ENCODE measurements at regions not wholly inside any gene's neighbourhood (a gene's known extent, or its start where the extent isn't known, plus 50 kb on each side); places are given as distances from the start of the nearest gene placed in this dataset.
"Not testable (repeated sequence)": the region's sequence is repeated elsewhere in the genome, so short reads cannot be mapped to it uniquely, and the experiment has no call there.

GRCh38 chr15:35239693-35240092 is 154.6 kb upstream of the NANOGP8 start:
- H3K27ac ChIP-seq; H3K4me3 ChIP-seq; CTCF ChIA-PET; POLR2A ChIA-PET; H3K4me2 ChIP-seq; H3K9me3 ChIP-seq; DNase-seq (ENCODE audit: low read depth in 1 of 2, low spot score in 1 of 2); ATAC-seq; FAIRE-seq; H3K4me1 ChIP-seq: not testable (repeated sequence)
- 40% methylated on average over 6 of the region's 6 CpGs for WGBS (ENCODE audit: missing lambda C conversion rate)

DNA sequence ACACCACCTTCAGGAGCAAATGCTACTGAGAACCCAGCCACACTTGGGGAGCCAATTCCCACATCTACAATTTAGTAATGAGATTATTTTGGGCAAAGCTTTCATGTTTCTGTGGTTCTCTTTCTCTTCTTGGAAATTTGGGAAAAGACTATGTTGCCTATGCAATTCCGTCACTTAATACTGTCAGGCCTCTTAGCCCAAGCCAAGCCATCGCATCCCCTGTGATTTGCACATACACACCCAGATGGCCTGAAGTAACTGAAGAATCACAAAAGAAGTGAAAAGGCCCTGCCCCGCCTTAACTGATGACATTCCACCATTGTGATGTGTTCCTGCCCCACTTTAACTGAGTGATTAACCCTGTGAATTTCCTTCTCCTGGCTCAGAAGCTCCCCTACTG is 153.4 kb upstream of the NANOGP8 start:
- H3K4me2 ChIP-seq; H3K4me3 ChIP-seq; H3K27ac ChIP-seq; ATAC-seq; DNase-seq (ENCODE audit: low read depth in 1 of 2, low spot score in 1 of 2); CTCF ChIA-PET; POLR2A ChIA-PET; H3K9me3 ChIP-seq; FAIRE-seq; H3K4me1 ChIP-seq: not testable (repeated sequence)
- WGBS (ENCODE audit: missing lambda C conversion rate) = 76% methylated on average over 3 of the region's 3 CpGs

- WGBS (ENCODE audit: missing lambda C conversion rate) = 19% methylated on average over 3 of the region's 3 CpGs
- no peak for DNase-seq (ENCODE audit: low read depth in 1 of 2, low spot score in 1 of 2)
- H3K4me1 ChIP-seq = no peaks in the 10 kb centered on the region
- H3K4me3 ChIP-seq = no peak overlapping the region
- H3K27ac ChIP-seq = no peak overlapping the region
- no peak for ATAC-seq
- H3K9me3 ChIP-seq = 0 out of 3 replicates have a peak, but pooled peaks cover 4% of the 10 kb centered on the region
- no peak overlapping the region for H3K4me2 ChIP-seq
- POLR2A ChIA-PET = no interaction called here
- no peak for TF ChIP-seq JUNB (IDR thresholded peaks at IDR 0.05)
- TF ChIP-seq MAX (IDR thresholded peaks at IDR 0.05) = no peak
- TF ChIP-seq HEYL (CRISPR knock-in tag; IDR thresholded peaks at IDR 0.05) = no peak
- no peak for TF ChIP-seq TP53 (CRISPR knock-in tag; IDR thresholded peaks at IDR 0.05)
- no peak for TF ChIP-seq ESRRA (IDR thresholded peaks at IDR 0.05; ENCODE audit: borderline replicate concordance, low read length)
- TF ChIP-seq HOXB5 (CRISPR knock-in tag; IDR thresholded peaks at IDR 0.05) = no peak
- TF ChIP-seq KDM5A (IDR thresholded peaks at IDR 0.05) = no peak
- no peak for TF ChIP-seq CHD4 (IDR thresholded peaks at IDR 0.05; ENCODE audit: borderline replicate concordance)
- TF ChIP-seq ZNF302 (CRISPR knock-in tag; IDR thresholded peaks at IDR 0.05) = no peak
- no peak for TF ChIP-seq HOXA7 (CRISPR knock-in tag; IDR thresholded peaks at IDR 0.05)
- TF ChIP-seq, protein P1, sequence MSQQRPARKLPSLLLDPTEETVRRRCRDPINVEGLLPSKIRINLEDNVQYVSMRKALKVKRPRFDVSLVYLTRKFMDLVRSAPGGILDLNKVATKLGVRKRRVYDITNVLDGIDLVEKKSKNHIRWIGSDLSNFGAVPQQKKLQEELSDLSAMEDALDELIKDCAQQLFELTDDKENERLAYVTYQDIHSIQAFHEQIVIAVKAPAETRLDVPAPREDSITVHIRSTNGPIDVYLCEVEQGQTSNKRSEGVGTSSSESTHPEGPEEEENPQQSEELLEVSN (IDR thresholded peaks at IDR 0.05; ENCODE audit: borderline replicate concordance, low read depth) = no peak
- no peak for TF ChIP-seq FOSL2 (IDR thresholded peaks at IDR 0.05)
- no peak for TF ChIP-seq FOSL2 (CRISPR knock-in tag; IDR thresholded peaks at IDR 0.05)
- no peak for TF ChIP-seq HOXB13 (CRISPR knock-in tag; IDR thresholded peaks at IDR 0.05; ENCODE audit: low read depth)
- TF ChIP-seq SREBF2 (IDR thresholded peaks at IDR 0.05) = no peak
- TF ChIP-seq SMC3 (IDR thresholded peaks at IDR 0.05) = no peak
- no peak for TF ChIP-seq RCOR1 (IDR thresholded peaks at IDR 0.05; ENCODE audit: low read depth, low read length)
- no peak for TF ChIP-seq ZSCAN20 (CRISPR knock-in tag; IDR thresholded peaks at IDR 0.05)
- TF ChIP-seq BHLHE40 (IDR thresholded peaks at IDR 0.05; ENCODE audit: low read depth, low read length) = no peak
- CTCF ChIA-PET = interaction anchor here (0.9 kb wide), 1 partner anchor 20 kb away, joined by 3 read pairs; no protein-coding TSS in a partner anchor
- FAIRE-seq = peak; percentile 74
These were observed 144.0 kb upstream of the NANOGP8 start for GRCh38 chr15:35229085-35229484.

- POLR2A ChIA-PET = no interaction called here
- no peaks in the 10 kb centered on the region for H3K9me3 ChIP-seq
- TF ChIP-seq ESRRA (IDR thresholded peaks at IDR 0.05; ENCODE audit: borderline replicate concordance, low read length) (no peak), CHD4 (IDR thresholded peaks at IDR 0.05; ENCODE audit: borderline replicate concordance) (no peak), JUNB (IDR thresholded peaks at IDR 0.05) (no peak), HOXA7 (CRISPR knock-in tag; IDR thresholded peaks at IDR 0.05) (no peak), ZFP36 (IDR thresholded peaks at IDR 0.05; ENCODE audit: borderline replicate concordance, partially characterized antibody) (no peak), EHMT2 (IDR thresholded peaks at IDR 0.05; ENCODE audit: low read depth) (no peak), PHF8 (IDR thresholded peaks at IDR 0.05; ENCODE audit: borderline replicate concordance, low read depth) (no peak), EHF (CRISPR knock-in tag; IDR thresholded peaks at IDR 0.05) (no peak), SREBF2 (IDR thresholded peaks at IDR 0.05) (no peak), GATA3 (IDR thresholded peaks at IDR 0.05; ENCODE audit: borderline replicate concordance) (no peak), USF2 (IDR thresholded peaks at IDR 0.05) (no peak), KDM1A (IDR thresholded peaks at IDR 0.05; ENCODE audit: low read depth) (no peak), RAD21 (conservative IDR thresholded peaks at IDR 0.05 in 1 of 2, IDR thresholded peaks at IDR 0.05 in 1 of 2) (no peak), CEBPB (IDR thresholded peaks at IDR 0.05) (no peak), FOSB (CRISPR knock-in tag; IDR thresholded peaks at IDR 0.05) (no peak)
- TF ChIP-seq, protein P1 (IDR thresholded peaks at IDR 0.05; ENCODE audit: borderline replicate concordance, low read depth) = no peak
- TF ChIP-seq, protein P2, sequence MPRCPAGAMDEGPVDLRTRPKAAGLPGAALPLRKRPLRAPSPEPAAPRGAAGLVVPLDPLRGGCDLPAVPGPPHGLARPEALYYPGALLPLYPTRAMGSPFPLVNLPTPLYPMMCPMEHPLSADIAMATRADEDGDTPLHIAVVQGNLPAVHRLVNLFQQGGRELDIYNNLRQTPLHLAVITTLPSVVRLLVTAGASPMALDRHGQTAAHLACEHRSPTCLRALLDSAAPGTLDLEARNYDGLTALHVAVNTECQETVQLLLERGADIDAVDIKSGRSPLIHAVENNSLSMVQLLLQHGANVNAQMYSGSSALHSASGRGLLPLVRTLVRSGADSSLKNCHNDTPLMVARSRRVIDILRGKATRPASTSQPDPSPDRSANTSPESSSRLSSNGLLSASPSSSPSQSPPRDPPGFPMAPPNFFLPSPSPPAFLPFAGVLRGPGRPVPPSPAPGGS (IDR thresholded peaks at IDR 0.05) = no peak
- DNase-seq (ENCODE audit: low read depth in 1 of 2, low spot score in 1 of 2) (no peak), ATAC-seq (no peak), FAIRE-seq (peak; percentile 95)
- no peak overlapping the region for H3K4me3 ChIP-seq
- H3K27ac ChIP-seq = no peak overlapping the region
- H3K4me1 ChIP-seq = no peaks in the 10 kb centered on the region
- CTCF ChIA-PET = interaction anchor here (1.0 to 1.5 kb wide), 2 partner anchors 8 to 12 kb away, joined by 3 read pairs; no protein-coding TSS in a partner anchor
- 24% methylated on average over 1 of the region's 1 CpG for WGBS (ENCODE audit: missing lambda C conversion rate)
- H3K4me2 ChIP-seq = no peak overlapping the region
These were observed 133.1 kb upstream of the NANOGP8 start for GRCh38 chr15:35218215-35218614.
